ENCODE measurements at regions not wholly inside any gene's neighbourhood (a gene's known extent, or its start where the extent isn't known, plus 50 kb on each side); places are given as distances from the start of the nearest gene placed in this dataset.

- DNase-seq (ENCODE audit: low spot score in 2 of 2), result no peak
- H3K4me3 ChIP-seq (ENCODE audit: low read depth, poor library complexity, severe bottlenecking), result no peak overlapping the region
- WGBS, 2 donors, result 31 to 32% methylated on average over 3 of the region's 3 CpGs
- no peak for TF ChIP-seq CTCF (IDR thresholded peaks at IDR 0.05)
- no peak for TF ChIP-seq POLR2A (IDR thresholded peaks at IDR 0.05)
- intact Hi-C loops (cut with DNase I; ENCODE audit: low total_unique reads), result no loop called here
These were observed 176.7 kb downstream of the PAH start for GRCh38 chr12:102740141-102740955.

- DNase-seq (ENCODE audit: low spot score in 2 of 2), result no peak
- no peak overlapping the region for H3K4me3 ChIP-seq (ENCODE audit: low read depth, poor library complexity, severe bottlenecking)
- 89 to 100% methylated on average over 1 of the region's 1 CpG for WGBS, 2 donors
- intact Hi-C loops (cut with DNase I; ENCODE audit: low total_unique reads), result no loop called here
- no peak for TF ChIP-seq CTCF (IDR thresholded peaks at IDR 0.05)
- TF ChIP-seq POLR2A (IDR thresholded peaks at IDR 0.05), result no peak
These were observed 180.7 kb downstream of the PAH start for GRCh38 chr12:102736328-102736727.

- 67 to 69% methylated on average over 3 of the region's 3 CpGs for WGBS, 2 donors
These were observed 181.9 kb downstream of the PAH start for GRCh38 chr12:102735104-102735503.

GRCh38 chr12:102730996-102731395 is 186.0 kb downstream of the PAH start:
- WGBS, 2 donors, result 75 to 79% methylated on average over 8 of the region's 8 CpGs
- TF ChIP-seq CTCF (IDR thresholded peaks at IDR 0.05), result no peak
- no peak for TF ChIP-seq POLR2A (IDR thresholded peaks at IDR 0.05)
- intact Hi-C loops (cut with DNase I; ENCODE audit: low total_unique reads), result no loop called here
- no peak overlapping the region for H3K4me3 ChIP-seq (ENCODE audit: low read depth, poor library complexity, severe bottlenecking)
- no peak for DNase-seq (ENCODE audit: low spot score in 2 of 2)

More at GRCh38 chr12:102735104-102735503, 181.9 kb downstream of the PAH start:
- H3K4me3 ChIP-seq (ENCODE audit: low read depth, poor library complexity, severe bottlenecking), result no peak overlapping the region
- intact Hi-C loops (cut with DNase I; ENCODE audit: low total_unique reads), result no loop called here
- DNase-seq (ENCODE audit: low spot score in 2 of 2), result no peak
- TF ChIP-seq CTCF (IDR thresholded peaks at IDR 0.05), result no peak
- no peak for TF ChIP-seq POLR2A (IDR thresholded peaks at IDR 0.05)

GRCh38 chr12:102728506-102729242 is 188.4 kb downstream of the PAH start:
- TF ChIP-seq CTCF (IDR thresholded peaks at IDR 0.05) (no peak), POLR2A (IDR thresholded peaks at IDR 0.05) (no peak)
- WGBS, 2 donors, result 73 to 76% methylated on average over 5 of the region's 5 CpGs
- intact Hi-C loops (cut with DNase I; ENCODE audit: low total_unique reads), result no loop called here
- no peak overlapping the region for H3K4me3 ChIP-seq (ENCODE audit: low read depth, poor library complexity, severe bottlenecking)
- no peak for DNase-seq (ENCODE audit: low spot score in 2 of 2)

Data from lower leg skin (tissue), 4 donors.